Limb (tissue), 2 donors: ENCODE measurements at regions not wholly inside any gene's neighbourhood (a gene's known extent, or its start where the extent isn't known, plus 50 kb on each side); places are given as distances from the start of the nearest gene placed in this dataset.
"Not testable (repeated sequence)": the region's sequence is repeated elsewhere in the genome, so short reads cannot be mapped to it uniquely, and the experiment has no call there.

Experiments used
- DNase-seq, 2 donors: peaks; one replicate each; pipeline ENCODE4 v3.0.0-alpha.2; 2016; ENCODE audit errors: extremely low spot score in 2 of 2

- DNase-seq = not testable (repeated sequence)
Measured at GRCh38 chr11:101216091-101216490, 86.5 kb upstream of the PGR start.

GRCh38 chr11:101215069-101215468 lies 85.5 kb upstream of the PGR start:
- DNase-seq = no peak

- no peak for DNase-seq
Measured at GRCh38 chr11:101211407-101211975, 81.9 kb upstream of the PGR start.

GRCh38 chr11:101202614-101203013 lies 73.0 kb upstream of the PGR start:
- no peak for DNase-seq

- no peak for DNase-seq
Measured at GRCh38 chr11:101199416-101199815, 69.8 kb upstream of the PGR start.

- no peak for DNase-seq
Measured at GRCh38 chr11:101195294-101195693, 65.7 kb upstream of the PGR start.

GRCh38 chr11:101188801-101189200 lies 59.2 kb upstream of the PGR start:
- no peak for DNase-seq

GRCh38 chr11:101188173-101188572 lies 58.6 kb upstream of the PGR start:
- no peak for DNase-seq

GRCh38 chr11:101187748-101188147 lies 58.1 kb upstream of the PGR start:
- no peak for DNase-seq

GRCh38 chr11:101185985-101186384 lies 56.4 kb upstream of the PGR start:
- no peak for DNase-seq

- DNase-seq = no peak
Measured at GRCh38 chr11:101182467-101182866, 52.9 kb upstream of the PGR start.

- DNase-seq = no peak
Measured at GRCh38 chr11:101180481-101180880, 50.9 kb upstream of the PGR start.
